LNCAP (cell line): ENCODE measurements at regions not wholly inside any gene's neighbourhood (a gene's known extent, or its start where the extent isn't known, plus 50 kb on each side); places are given as distances from the start of the nearest gene placed in this dataset.

Experiments used
- CTCF ChIP-seq: fragments of 450-650 bp; IDR thresholded peaks from 2 replicates; pipeline ENCODE4 v1.5.1; 2017; ENCODE audit warnings: mild to moderate bottlenecking

- no peak for TF ChIP-seq CTCF
Observed at GRCh38 chr15:62927836-62928235, 114.7 kb upstream of the TPM1 start.

- no peak for TF ChIP-seq CTCF
Observed at GRCh38 chr15:62928242-62928999, 114.1 kb upstream of the TPM1 start.

GRCh38 chr15:62929000-62929357, 113.6 kb upstream of the TPM1 start:
- TF ChIP-seq CTCF: no peak

- no peak for TF ChIP-seq CTCF
Observed at GRCh38 chr15:62931650-62932049, 110.9 kb upstream of the TPM1 start.

GRCh38 chr15:62932436-62932835, 110.1 kb upstream of the TPM1 start:
- no peak for TF ChIP-seq CTCF

GRCh38 chr15:62933386-62933785, 109.2 kb upstream of the TPM1 start:
- no peak for TF ChIP-seq CTCF

GRCh38 chr15:62934236-62934971, 108.1 kb upstream of the TPM1 start:
- TF ChIP-seq CTCF: no peak
